Skeletal muscle satellite cell (primary cell): ENCODE measurements at regions not wholly inside any gene's neighbourhood (a gene's known extent, or its start where the extent isn't known, plus 50 kb on each side); places are given as distances from the start of the nearest gene placed in this dataset.

Experiments used
- H3K27me3 ChIP-seq: 2 replicates; pipeline ENCODE4 v1.7.0; 2013; ENCODE audit warnings: low read length; ENCODE audit not compliant: control insufficient read depth, insufficient read depth
- H3K36me3 ChIP-seq: 2 replicates; pipeline ENCODE4 v1.7.0; 2013; ENCODE audit warnings: mild to moderate bottlenecking, control low read depth, low read length; ENCODE audit not compliant: insufficient read depth
- H3K4me1 ChIP-seq: 2 replicates; pipeline ENCODE4 v1.7.0; 2013; ENCODE audit warnings: low read length; ENCODE audit not compliant: control insufficient read depth, insufficient read depth
- H3K4me2 ChIP-seq: 2 replicates; pipeline ENCODE4 v1.7.0; 2013; ENCODE audit warnings: mild to moderate bottlenecking, low read length
- H3K4me3 ChIP-seq: 2 replicates; pipeline ENCODE4 v1.7.0; 2013; ENCODE audit warnings: low read length
- H3K9ac ChIP-seq: 2 replicates; pipeline ENCODE4 v1.7.0; 2013; ENCODE audit warnings: mild to moderate bottlenecking, low read depth, low read length, moderate library complexity
- H3K9me3 ChIP-seq: replicated peaks from 2 replicates; pipeline ENCODE4 v1.7.0; 2013; ENCODE audit warnings: mild to moderate bottlenecking, control low read depth, low read length

GRCh38 chr4:20356565-20356964 is 104.9 kb downstream of the SLIT2 start:
- Histone ChIP-seq H3K4me2 (no peak overlapping the region), H3K27me3 (no peaks in the 10 kb centered on the region), H3K9me3 (no peaks in the 10 kb centered on the region), H3K9ac (no peak overlapping the region), H3K4me3 (no peak overlapping the region), H3K4me1 (no peaks in the 10 kb centered on the region), H3K36me3 (no peaks in the 10 kb centered on the region)

GRCh38 chr4:20358110-20358509 is 106.4 kb downstream of the SLIT2 start:
- Histone ChIP-seq H3K9ac (no peak overlapping the region), H3K27me3 (no peaks in the 10 kb centered on the region), H3K4me2 (no peak overlapping the region), H3K4me3 (no peak overlapping the region), H3K4me1 (no peaks in the 10 kb centered on the region), H3K36me3 (no peaks in the 10 kb centered on the region), H3K9me3 (no peaks in the 10 kb centered on the region)

GRCh38 chr4:20359692-20360091 is 108.0 kb downstream of the SLIT2 start:
- H3K4me1 ChIP-seq = no peaks in the 10 kb centered on the region
- H3K4me3 ChIP-seq = no peak overlapping the region
- no peak overlapping the region for H3K9ac ChIP-seq
- H3K36me3 ChIP-seq = no peaks in the 10 kb centered on the region
- H3K4me2 ChIP-seq = no peak overlapping the region
- H3K9me3 ChIP-seq = no peaks in the 10 kb centered on the region
- no peaks in the 10 kb centered on the region for H3K27me3 ChIP-seq

- no peak overlapping the region for H3K9ac ChIP-seq
- no peak overlapping the region for H3K4me2 ChIP-seq
- H3K4me1 ChIP-seq = no peaks in the 10 kb centered on the region
- no peaks in the 10 kb centered on the region for H3K9me3 ChIP-seq
- no peaks in the 10 kb centered on the region for H3K36me3 ChIP-seq
- H3K27me3 ChIP-seq = no peaks in the 10 kb centered on the region
- no peak overlapping the region for H3K4me3 ChIP-seq
Measured at GRCh38 chr4:20362148-20362547, 110.4 kb downstream of the SLIT2 start.

GRCh38 chr4:20364969-20365368 is 113.3 kb downstream of the SLIT2 start:
- Histone ChIP-seq H3K36me3 (no peaks in the 10 kb centered on the region), H3K4me2 (no peak overlapping the region), H3K4me3 (no peak overlapping the region), H3K27me3 (no peaks in the 10 kb centered on the region), H3K9me3 (no peaks in the 10 kb centered on the region), H3K4me1 (peaks cover 11% of the 10 kb centered on the region), H3K9ac (no peak overlapping the region)

- no peak overlapping the region for H3K4me2 ChIP-seq
- H3K4me3 ChIP-seq = no peak overlapping the region
- H3K4me1 ChIP-seq = peaks cover 11% of the 10 kb centered on the region
- H3K9ac ChIP-seq = no peak overlapping the region
- H3K36me3 ChIP-seq = no peaks in the 10 kb centered on the region
- no peaks in the 10 kb centered on the region for H3K27me3 ChIP-seq
- no peaks in the 10 kb centered on the region for H3K9me3 ChIP-seq
Measured at GRCh38 chr4:20367446-20367845, 115.7 kb downstream of the SLIT2 start.

GRCh38 chr4:20368926-20369325 is 117.2 kb downstream of the SLIT2 start:
- no peaks in the 10 kb centered on the region for H3K27me3 ChIP-seq
- H3K4me2 ChIP-seq = no peak overlapping the region
- H3K36me3 ChIP-seq = no peaks in the 10 kb centered on the region
- H3K4me3 ChIP-seq = no peak overlapping the region
- peaks cover 11% of the 10 kb centered on the region for H3K4me1 ChIP-seq
- no peaks in the 10 kb centered on the region for H3K9me3 ChIP-seq
- no peak overlapping the region for H3K9ac ChIP-seq

GRCh38 chr4:20370274-20370673 is 118.6 kb downstream of the SLIT2 start:
- H3K4me3 ChIP-seq = no peak overlapping the region
- H3K4me1 ChIP-seq = peaks cover 11% of the 10 kb centered on the region
- no peaks in the 10 kb centered on the region for H3K36me3 ChIP-seq
- no peaks in the 10 kb centered on the region for H3K9me3 ChIP-seq
- no peaks in the 10 kb centered on the region for H3K27me3 ChIP-seq
- H3K9ac ChIP-seq = no peak overlapping the region
- no peak overlapping the region for H3K4me2 ChIP-seq

- no peaks in the 10 kb centered on the region for H3K27me3 ChIP-seq
- H3K4me1 ChIP-seq = no peaks in the 10 kb centered on the region
- no peak overlapping the region for H3K4me2 ChIP-seq
- H3K4me3 ChIP-seq = no peak overlapping the region
- no peaks in the 10 kb centered on the region for H3K36me3 ChIP-seq
- H3K9ac ChIP-seq = no peak overlapping the region
- H3K9me3 ChIP-seq = no peaks in the 10 kb centered on the region
Measured at GRCh38 chr4:20376070-20376469, 124.4 kb downstream of the SLIT2 start.

- Histone ChIP-seq H3K4me3 (no peak overlapping the region), H3K4me2 (no peak overlapping the region), H3K4me1 (no peaks in the 10 kb centered on the region), H3K9ac (no peak overlapping the region), H3K36me3 (no peaks in the 10 kb centered on the region), H3K9me3 (no peaks in the 10 kb centered on the region), H3K27me3 (no peaks in the 10 kb centered on the region)
Measured at GRCh38 chr4:20378181-20378580, 126.5 kb downstream of the SLIT2 start.

GRCh38 chr4:20381005-20381404 is 129.3 kb downstream of the SLIT2 start:
- no peaks in the 10 kb centered on the region for H3K36me3 ChIP-seq
- H3K4me1 ChIP-seq = no peaks in the 10 kb centered on the region
- no peaks in the 10 kb centered on the region for H3K27me3 ChIP-seq
- no peak overlapping the region for H3K9ac ChIP-seq
- H3K9me3 ChIP-seq = no peaks in the 10 kb centered on the region
- H3K4me2 ChIP-seq = no peak overlapping the region
- H3K4me3 ChIP-seq = no peak overlapping the region

- Histone ChIP-seq H3K27me3 (no peaks in the 10 kb centered on the region), H3K9me3 (no peaks in the 10 kb centered on the region), H3K4me2 (no peak overlapping the region), H3K9ac (no peak overlapping the region), H3K36me3 (no peaks in the 10 kb centered on the region), H3K4me1 (no peaks in the 10 kb centered on the region), H3K4me3 (no peak overlapping the region)
Measured at GRCh38 chr4:20383283-20383682, 131.6 kb downstream of the SLIT2 start.
